ENCODE measurements at regions not wholly inside any gene's neighbourhood (a gene's known extent, or its start where the extent isn't known, plus 50 kb on each side); places are given as distances from the start of the nearest gene placed in this dataset.

GRCh38 chr16:6735631-6736030 lies 597.0 kb upstream of the RBFOX1 start:
- TF ChIP-seq CTCF (IDR thresholded peaks at IDR 0.05; ENCODE audit: borderline replicate concordance, extremely low read depth, insufficient read depth): no peak
- Histone ChIP-seq H3K9me3 (ENCODE audit: control insufficient read depth in 2 of 3, insufficient read depth in 1 of 3, low read length in 3 of 3) (no peaks in the 10 kb centered on the region), H3K36me3 (ENCODE audit: control insufficient read depth in 2 of 3, insufficient read depth in 3 of 3, low read length in 3 of 3) (no peaks in the 10 kb centered on the region), H3K27ac (ENCODE audit: low read depth in 2 of 2, low read length in 2 of 2) (no peak overlapping the region), H3K4me3 (ENCODE audit: low read length in 3 of 3) (no peak overlapping the region), H3K27me3 (ENCODE audit: control insufficient read depth, insufficient read depth, low read length) (no peaks in the 10 kb centered on the region), H3K9ac (ENCODE audit: low read length in 3 of 3) (no peak overlapping the region), H3K4me1 (ENCODE audit: control insufficient read depth in 2 of 3, insufficient read depth in 2 of 3, low read depth in 1 of 3, low read length in 3 of 3) (no peaks in the 10 kb centered on the region)
- DNase-seq (no peak), FAIRE-seq (no peak)
- intact Hi-C loops (cut with DNase I): no loop called here

GRCh38 chr16:6732166-6732565 lies 600.5 kb upstream of the RBFOX1 start:
- peak in 1 of 5 donors; percentile 2 for DNase-seq
- TF ChIP-seq CTCF (IDR thresholded peaks at IDR 0.05; ENCODE audit: borderline replicate concordance, extremely low read depth, insufficient read depth): no peak
- no peak overlapping the region for H3K27ac ChIP-seq (ENCODE audit: low read depth in 2 of 2, low read length in 2 of 2)
- H3K4me3 ChIP-seq (ENCODE audit: low read length in 3 of 3): no peak overlapping the region
- intact Hi-C loops (cut with DNase I): no loop called here
- no peak for FAIRE-seq
- no peaks in the 10 kb centered on the region for H3K27me3 ChIP-seq (ENCODE audit: control insufficient read depth, insufficient read depth, low read length)
- H3K9ac ChIP-seq (ENCODE audit: low read length in 3 of 3): no peak overlapping the region
- no peaks in the 10 kb centered on the region for H3K9me3 ChIP-seq (ENCODE audit: control insufficient read depth in 2 of 3, insufficient read depth in 1 of 3, low read length in 3 of 3)
- H3K4me1 ChIP-seq (ENCODE audit: control insufficient read depth in 2 of 3, insufficient read depth in 2 of 3, low read depth in 1 of 3, low read length in 3 of 3): no peaks in the 10 kb centered on the region
- no peaks in the 10 kb centered on the region for H3K36me3 ChIP-seq (ENCODE audit: control insufficient read depth in 2 of 3, insufficient read depth in 3 of 3, low read length in 3 of 3)

- intact Hi-C loops (cut with DNase I): no loop called here
- DNase-seq: no peak
Measured at GRCh38 chr16:6728381-6728780, 604.3 kb upstream of the RBFOX1 start.

More at GRCh38 chr16:6728381-6728780, 604.3 kb upstream of the RBFOX1 start:
- Histone ChIP-seq H3K9me3 (ENCODE audit: control insufficient read depth in 2 of 3, insufficient read depth in 1 of 3, low read length in 3 of 3) (no peaks in the 10 kb centered on the region), H3K4me3 (ENCODE audit: low read length in 3 of 3) (no peak overlapping the region), H3K9ac (ENCODE audit: low read length in 3 of 3) (no peak overlapping the region), H3K27me3 (ENCODE audit: control insufficient read depth, insufficient read depth, low read length) (no peaks in the 10 kb centered on the region), H3K36me3 (ENCODE audit: control insufficient read depth in 2 of 3, insufficient read depth in 3 of 3, low read length in 3 of 3) (no peaks in the 10 kb centered on the region), H3K27ac (ENCODE audit: low read depth in 2 of 2, low read length in 2 of 2) (no peak overlapping the region), H3K4me1 (ENCODE audit: control insufficient read depth in 2 of 3, insufficient read depth in 2 of 3, low read depth in 1 of 3, low read length in 3 of 3) (no peaks in the 10 kb centered on the region)
- no peak for TF ChIP-seq CTCF (IDR thresholded peaks at IDR 0.05; ENCODE audit: borderline replicate concordance, extremely low read depth, insufficient read depth)
- no peak for FAIRE-seq
